ENCODE measurements at regions not wholly inside any gene's neighbourhood (a gene's known extent, or its start where the extent isn't known, plus 50 kb on each side); places are given as distances from the start of the nearest gene placed in this dataset.

- DNase-seq (ENCODE audit: low read depth), result no peak
- no peak overlapping the region for H3K4me3 ChIP-seq (ENCODE audit: low read depth, low read length)
- no peak for TF ChIP-seq CTCF (IDR thresholded peaks at IDR 0.05; ENCODE audit: insufficient read depth, low read length, poor library complexity, severe bottlenecking)
- no peaks in the 10 kb centered on the region for H3K27me3 ChIP-seq (ENCODE audit: control insufficient read depth, insufficient read depth, low read length)
- no peaks in the 10 kb centered on the region for H3K36me3 ChIP-seq (ENCODE audit: control insufficient read depth, insufficient read depth, low read length)
Observed at GRCh38 chr7:41487229-41487940, 215.5 kb downstream of the INHBA start.

GRCh38 chr7:41481353-41481752 is 221.5 kb downstream of the INHBA start:
- Histone ChIP-seq H3K4me3 (ENCODE audit: low read depth, low read length) (no peak overlapping the region), H3K36me3 (ENCODE audit: control insufficient read depth, insufficient read depth, low read length) (no peaks in the 10 kb centered on the region), H3K27me3 (ENCODE audit: control insufficient read depth, insufficient read depth, low read length) (no peaks in the 10 kb centered on the region)
- no peak for TF ChIP-seq CTCF (IDR thresholded peaks at IDR 0.05; ENCODE audit: insufficient read depth, low read length, poor library complexity, severe bottlenecking)
- DNase-seq (ENCODE audit: low read depth), result no peak

GRCh38 chr7:41478187-41478586 is 224.7 kb downstream of the INHBA start:
- no peak for DNase-seq (ENCODE audit: low read depth)
- Histone ChIP-seq H3K4me3 (ENCODE audit: low read depth, low read length) (no peak overlapping the region), H3K36me3 (ENCODE audit: control insufficient read depth, insufficient read depth, low read length) (no peaks in the 10 kb centered on the region), H3K27me3 (ENCODE audit: control insufficient read depth, insufficient read depth, low read length) (no peaks in the 10 kb centered on the region)
- TF ChIP-seq CTCF (IDR thresholded peaks at IDR 0.05; ENCODE audit: insufficient read depth, low read length, poor library complexity, severe bottlenecking), result no peak

- Histone ChIP-seq H3K4me3 (ENCODE audit: low read depth, low read length) (no peak overlapping the region), H3K27me3 (ENCODE audit: control insufficient read depth, insufficient read depth, low read length) (no peaks in the 10 kb centered on the region), H3K36me3 (ENCODE audit: control insufficient read depth, insufficient read depth, low read length) (no peaks in the 10 kb centered on the region)
- no peak for DNase-seq (ENCODE audit: low read depth)
- TF ChIP-seq CTCF (IDR thresholded peaks at IDR 0.05; ENCODE audit: insufficient read depth, low read length, poor library complexity, severe bottlenecking), result no peak
Observed at GRCh38 chr7:41476460-41476803, 226.5 kb downstream of the INHBA start.

- Histone ChIP-seq H3K36me3 (ENCODE audit: control insufficient read depth, insufficient read depth, low read length) (no peaks in the 10 kb centered on the region), H3K4me3 (ENCODE audit: low read depth, low read length) (no peak overlapping the region), H3K27me3 (ENCODE audit: control insufficient read depth, insufficient read depth, low read length) (no peaks in the 10 kb centered on the region)
- TF ChIP-seq CTCF (IDR thresholded peaks at IDR 0.05; ENCODE audit: insufficient read depth, low read length, poor library complexity, severe bottlenecking), result no peak
- DNase-seq (ENCODE audit: low read depth), result no peak
Observed at GRCh38 chr7:41475801-41476459, 227.0 kb downstream of the INHBA start.

Measured in kidney epithelial cell (primary cell).